ENCODE measurements at regions not wholly inside any gene's neighbourhood (a gene's known extent, or its start where the extent isn't known, plus 50 kb on each side); places are given as distances from the start of the nearest gene placed in this dataset.

- H4K20me1 ChIP-seq (ENCODE audit: insufficient read depth): no peaks in the 10 kb centered on the region
- no peak for DNase-seq
- ChIA-PET CTCF (interaction anchor here (1.0 kb wide), 1 partner anchor 129 kb away, joined by 5 read pairs; no protein-coding TSS in a partner anchor), POLR2A (no interaction called here)
- H3K9me3 ChIP-seq: no peaks in the 10 kb centered on the region
- H3K27ac ChIP-seq (ENCODE audit: low read depth in 2 of 2, low read length in 1 of 2): no peak overlapping the region
- H3K27me3 ChIP-seq (ENCODE audit: insufficient read depth): no peaks in the 10 kb centered on the region
- H3K4me1 ChIP-seq (ENCODE audit: control insufficient read depth in 1 of 2, insufficient read depth in 2 of 2, low read depth in 1 of 2, low read length in 1 of 2): no peaks in the 10 kb centered on the region
- no peak overlapping the region for H3K9ac ChIP-seq
- H3K9me2 ChIP-seq: no peaks in the 10 kb centered on the region
- 64% methylated on average over 3 of the region's 3 CpGs for WGBS (ENCODE audit: low lambda C conversion rate)
- no peak overlapping the region for H3K4me3 ChIP-seq (ENCODE audit: low read depth in 2 of 2, low read length in 1 of 2)
- no peaks in the 10 kb centered on the region for H3K36me3 ChIP-seq (replicated peaks in 1 of 2; ENCODE audit: control insufficient read depth in 1 of 2, insufficient read depth in 2 of 2, low read length in 1 of 2)
- H3K79me2 ChIP-seq (ENCODE audit: insufficient read depth): no peaks in the 10 kb centered on the region
- H2AFZ ChIP-seq (ENCODE audit: low read depth): no peak overlapping the region
- TF ChIP-seq ELF1 (IDR thresholded peaks at IDR 0.05) (no peak), YY1 (IDR thresholded peaks at IDR 0.05; ENCODE audit: low read depth) (no peak), POLR2AphosphoS5 (IDR thresholded peaks at IDR 0.05; ENCODE audit: low read depth, low read length) (no peak), FOXJ3 (CRISPR knock-in tag; IDR thresholded peaks at IDR 0.05) (no peak), JUND (IDR thresholded peaks at IDR 0.05) (no peak), GATA2 (CRISPR knock-in tag; IDR thresholded peaks at IDR 0.05) (no peak)
- no peaks in the 10 kb centered on the region for H3F3A ChIP-seq (replicated peaks; ENCODE audit: insufficient read depth)
- H3K4me2 ChIP-seq: no peak overlapping the region
Observed at GRCh38 chr3:76456322-76456721, 583.6 kb upstream of the ROBO2 start.

- no peaks in the 10 kb centered on the region for H4K20me1 ChIP-seq (ENCODE audit: insufficient read depth)
- CTCF ChIA-PET: no interaction called here
- DNase-seq: no peak
- H2AFZ ChIP-seq (ENCODE audit: low read depth): no peak overlapping the region
- no peak overlapping the region for H3K4me2 ChIP-seq
- no peaks in the 10 kb centered on the region for H3K27me3 ChIP-seq (ENCODE audit: insufficient read depth)
- 63% methylated on average over 4 of the region's 4 CpGs for WGBS (ENCODE audit: low lambda C conversion rate)
- no peaks in the 10 kb centered on the region for H3K4me1 ChIP-seq (ENCODE audit: control insufficient read depth in 1 of 2, insufficient read depth in 2 of 2, low read depth in 1 of 2, low read length in 1 of 2)
- H3K79me2 ChIP-seq (ENCODE audit: insufficient read depth): no peaks in the 10 kb centered on the region
- no peak overlapping the region for H3K9ac ChIP-seq
- H3F3A ChIP-seq (replicated peaks; ENCODE audit: insufficient read depth): no peaks in the 10 kb centered on the region
- no peak overlapping the region for H3K27ac ChIP-seq (ENCODE audit: low read depth in 2 of 2, low read length in 1 of 2)
- H3K4me3 ChIP-seq (ENCODE audit: low read depth in 2 of 2, low read length in 1 of 2): no peak overlapping the region
- TF ChIP-seq EZH2phosphoT487 (IDR thresholded peaks at IDR 0.05; ENCODE audit: borderline replicate concordance, low read depth) (no peak), RAD21 (IDR thresholded peaks at IDR 0.05; ENCODE audit: low read length) (no peak), JUND (IDR thresholded peaks at IDR 0.05) (no peak), RFX5 (IDR thresholded peaks at IDR 0.05; ENCODE audit: low read length) (no peak), GABPA (IDR thresholded peaks at IDR 0.05; ENCODE audit: low read depth) (no peak), TAF1 (IDR thresholded peaks at IDR 0.05; ENCODE audit: borderline replicate concordance, low read depth, low read length) (no peak), MXI1 (IDR thresholded peaks at IDR 0.05; ENCODE audit: low read depth, low read length) (no peak), TEAD4 (IDR thresholded peaks at IDR 0.05; ENCODE audit: borderline replicate concordance, insufficient read depth) (no peak), PBX3 (IDR thresholded peaks at IDR 0.05) (no peak), CHD2 (IDR thresholded peaks at IDR 0.05; ENCODE audit: low read length, partially characterized antibody) (no peak), NRF1 (IDR thresholded peaks at IDR 0.05; ENCODE audit: low read depth, low read length) (no peak)
- TF ChIP-seq, protein P1, sequence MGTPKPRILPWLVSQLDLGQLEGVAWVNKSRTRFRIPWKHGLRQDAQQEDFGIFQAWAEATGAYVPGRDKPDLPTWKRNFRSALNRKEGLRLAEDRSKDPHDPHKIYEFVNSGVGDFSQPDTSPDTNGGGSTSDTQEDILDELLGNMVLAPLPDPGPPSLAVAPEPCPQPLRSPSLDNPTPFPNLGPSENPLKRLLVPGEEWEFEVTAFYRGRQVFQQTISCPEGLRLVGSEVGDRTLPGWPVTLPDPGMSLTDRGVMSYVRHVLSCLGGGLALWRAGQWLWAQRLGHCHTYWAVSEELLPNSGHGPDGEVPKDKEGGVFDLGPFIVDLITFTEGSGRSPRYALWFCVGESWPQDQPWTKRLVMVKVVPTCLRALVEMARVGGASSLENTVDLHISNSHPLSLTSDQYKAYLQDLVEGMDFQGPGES (IDR thresholded peaks at IDR 0.05; ENCODE audit: low read depth, low read length): no peak
- TF ChIP-seq, protein P2, sequence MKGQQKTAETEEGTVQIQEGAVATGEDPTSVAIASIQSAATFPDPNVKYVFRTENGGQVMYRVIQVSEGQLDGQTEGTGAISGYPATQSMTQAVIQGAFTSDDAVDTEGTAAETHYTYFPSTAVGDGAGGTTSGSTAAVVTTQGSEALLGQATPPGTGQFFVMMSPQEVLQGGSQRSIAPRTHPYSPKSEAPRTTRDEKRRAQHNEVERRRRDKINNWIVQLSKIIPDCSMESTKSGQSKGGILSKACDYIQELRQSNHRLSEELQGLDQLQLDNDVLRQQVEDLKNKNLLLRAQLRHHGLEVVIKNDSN (IDR thresholded peaks at IDR 0.05; ENCODE audit: borderline replicate concordance, low read depth): no peak
- no peaks in the 10 kb centered on the region for H3K9me3 ChIP-seq
- H3K36me3 ChIP-seq (replicated peaks in 1 of 2; ENCODE audit: control insufficient read depth in 1 of 2, insufficient read depth in 2 of 2, low read length in 1 of 2): no peaks in the 10 kb centered on the region
- no peaks in the 10 kb centered on the region for H3K9me2 ChIP-seq
- POLR2A ChIA-PET: no interaction called here
Observed at GRCh38 chr3:76463501-76463900, 576.4 kb upstream of the ROBO2 start.
